Embryonic facial prominence (tissue), 1 donor: ENCODE measurements at regions not wholly inside any gene's neighbourhood (a gene's known extent, or its start where the extent isn't known, plus 50 kb on each side); places are given as distances from the start of the nearest gene placed in this dataset.

ENCODE experiments used
- DNase-seq: peaks from one replicate; pipeline ENCODE4 v3.0.0-alpha.2; 2016; ENCODE audit errors: extremely low spot score

DNA sequence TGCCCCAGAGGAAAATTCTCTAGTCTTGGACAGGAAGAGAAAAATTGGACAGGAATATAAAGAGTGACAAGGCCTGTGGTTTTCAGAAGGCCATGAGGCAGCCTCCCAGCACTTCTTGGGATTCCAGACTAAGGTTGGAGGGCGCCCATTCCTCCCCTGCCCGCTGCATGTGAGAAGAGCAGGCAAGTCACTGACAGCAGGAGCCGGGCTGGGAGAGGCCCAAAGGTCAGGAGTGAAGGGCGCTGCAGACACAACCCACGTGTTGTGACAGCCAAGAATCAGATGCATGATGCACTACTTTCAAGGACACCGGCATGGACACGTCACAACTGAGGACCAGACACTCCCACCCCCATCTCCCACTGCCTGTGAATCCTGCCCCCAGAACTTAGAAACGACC is 256.7 kb downstream of the CBLN1 start:
- DNase-seq = no peak

- DNase-seq = no peak
Measured at GRCh38 chr16:49024016-49024415, 257.6 kb downstream of the CBLN1 start.

DNA sequence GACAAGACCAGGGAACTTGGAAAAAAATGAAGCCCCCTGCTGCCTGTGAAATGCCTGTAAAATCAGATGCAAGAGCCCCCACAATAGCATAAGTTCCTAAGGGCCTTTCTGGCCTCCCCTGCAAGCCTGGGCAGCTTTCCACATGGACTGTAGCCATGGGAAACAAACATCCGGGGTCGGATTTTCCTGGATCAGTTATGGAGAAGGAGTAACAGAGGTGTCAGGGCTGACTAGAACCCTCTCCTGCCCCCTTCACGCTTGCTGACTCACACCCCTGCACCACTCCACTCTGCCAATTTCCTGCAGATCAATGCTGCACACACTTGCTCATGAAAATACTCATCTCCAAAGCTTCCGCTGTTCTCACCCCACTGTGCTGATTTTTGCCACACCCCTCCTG is 258.6 kb downstream of the CBLN1 start:
- no peak for DNase-seq

DNA sequence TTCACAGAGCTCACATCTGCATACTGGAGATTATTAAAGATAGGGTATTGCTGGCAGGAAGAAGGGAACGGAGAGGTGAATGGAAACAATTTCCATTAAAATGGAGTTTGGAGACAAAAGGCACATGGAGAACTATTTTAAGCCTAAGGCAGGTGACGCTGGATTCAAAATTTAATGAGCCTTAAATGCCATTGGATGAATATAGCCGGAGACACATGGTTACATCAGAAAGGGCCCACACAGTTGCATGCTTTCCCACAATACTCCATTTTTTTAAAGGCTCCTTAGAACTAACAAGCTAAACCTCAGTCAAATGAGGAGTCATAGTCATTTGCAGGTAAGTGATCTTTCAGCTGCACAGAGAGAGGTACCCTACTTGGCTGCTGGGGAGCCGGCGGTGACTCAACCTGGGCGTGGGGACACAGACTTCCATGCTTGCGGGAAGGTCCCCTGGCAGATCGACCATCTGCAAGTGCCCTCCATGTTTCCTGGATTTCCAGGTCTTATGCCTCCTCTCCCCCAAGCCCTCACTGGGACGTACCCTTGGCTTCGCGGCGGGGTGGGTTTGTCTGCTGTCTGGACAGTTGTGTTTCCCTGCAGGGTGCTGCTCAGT is 259.2 kb downstream of the CBLN1 start:
- DNase-seq = no peak

DNA sequence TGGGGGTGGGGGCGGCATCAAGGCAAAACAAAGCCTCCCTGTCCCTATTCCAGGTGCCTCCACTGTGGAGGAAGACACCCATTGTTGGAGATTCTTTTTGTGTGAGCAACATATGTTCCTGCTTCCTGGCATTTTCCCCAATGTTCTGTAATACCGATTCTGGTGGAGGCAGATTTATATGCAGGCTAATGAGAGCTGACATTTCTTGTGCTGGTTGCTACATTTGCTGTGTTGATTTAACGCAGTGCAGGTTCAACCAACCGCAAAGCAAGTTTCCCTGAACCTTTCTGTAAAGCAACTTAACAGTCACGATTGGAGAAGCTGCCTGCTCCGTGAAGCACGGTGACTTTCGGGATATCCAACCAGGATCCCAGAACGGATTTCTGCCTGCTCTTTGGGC is 260.5 kb downstream of the CBLN1 start:
- DNase-seq = peak; percentile 28

DNA sequence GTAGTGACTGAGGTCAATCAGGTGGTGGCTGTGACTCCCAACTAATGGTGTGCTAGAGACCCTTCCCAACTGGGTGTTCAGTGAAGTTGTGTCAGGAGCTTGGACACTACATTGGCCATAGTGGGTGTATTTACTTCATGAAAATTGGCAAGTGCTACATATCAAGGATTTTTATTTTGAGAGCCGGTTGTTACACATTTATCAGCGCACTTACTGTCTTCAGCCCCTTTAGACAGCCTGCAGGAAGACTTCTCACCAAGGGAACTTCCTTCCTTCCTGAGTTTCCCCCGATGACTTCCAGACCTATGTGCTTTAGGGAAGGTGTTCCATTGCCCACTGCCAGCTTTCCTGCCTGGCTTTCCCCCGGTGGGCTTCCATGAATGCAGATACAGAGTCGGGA is 261.2 kb downstream of the CBLN1 start:
- no peak for DNase-seq

DNA sequence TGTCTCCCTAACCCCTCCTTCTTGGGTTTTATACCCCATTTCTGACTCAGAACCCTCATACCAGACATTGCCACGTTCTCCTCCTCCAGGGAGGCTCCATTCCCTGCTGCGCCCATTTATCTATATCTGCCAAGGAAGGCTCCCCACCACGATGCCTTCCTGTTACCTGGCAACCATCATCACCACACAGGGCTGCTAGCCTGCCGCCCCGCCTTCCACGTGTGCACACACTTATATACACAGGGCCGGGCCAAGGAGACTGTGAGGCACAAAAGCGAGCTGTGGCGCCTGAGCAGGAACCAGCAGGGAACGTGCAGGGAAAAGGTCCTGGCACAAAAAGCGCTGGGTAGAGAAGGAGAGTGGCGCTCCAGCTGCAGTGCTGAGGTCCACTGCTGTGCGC is 261.8 kb downstream of the CBLN1 start:
- DNase-seq = no peak

- no peak for DNase-seq
Measured at GRCh38 chr16:49019081-49019633, 262.5 kb downstream of the CBLN1 start.

DNA sequence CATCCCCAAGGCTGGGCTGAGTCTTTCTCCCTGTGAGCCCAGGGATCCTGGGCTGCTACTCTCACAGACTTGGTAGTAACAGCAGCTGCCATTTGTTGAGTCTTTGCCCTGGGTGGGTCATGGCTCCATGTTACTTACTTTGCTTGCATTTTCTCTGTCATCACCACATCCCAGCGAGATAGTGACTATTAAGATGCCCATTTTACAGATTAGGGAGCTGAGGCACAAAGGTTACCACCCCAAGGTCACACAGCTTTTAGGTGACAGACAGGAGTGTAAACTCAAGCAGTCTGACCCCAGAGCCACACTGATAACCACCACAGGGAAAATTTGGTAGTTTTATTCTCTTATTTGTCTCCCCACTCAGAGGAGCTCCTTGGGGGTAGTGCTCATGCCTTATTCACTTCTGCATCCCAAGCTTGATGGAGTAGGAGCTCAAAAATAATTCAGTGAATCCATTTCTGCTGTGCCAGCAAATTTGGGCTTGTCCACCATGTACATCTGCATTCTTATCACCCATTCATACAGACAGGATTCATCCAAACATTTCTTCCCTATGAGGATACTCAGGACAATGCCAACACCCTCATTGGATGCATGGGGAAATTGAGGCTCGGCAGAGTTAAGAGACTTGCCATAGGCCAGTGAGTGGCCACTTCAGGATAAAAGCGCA is 263.2 kb downstream of the CBLN1 start:
- no peak for DNase-seq

- no peak for DNase-seq
Measured at GRCh38 chr16:49017501-49017900, 264.1 kb downstream of the CBLN1 start.

GRCh38 chr16:49016461-49016860 is 265.2 kb downstream of the CBLN1 start:
- no peak for DNase-seq

- DNase-seq = no peak
Measured at GRCh38 chr16:49015225-49015592, 266.4 kb downstream of the CBLN1 start.

GRCh38 chr16:49014277-49015224 is 267.1 kb downstream of the CBLN1 start:
- no peak for DNase-seq

- no peak for DNase-seq
Measured at GRCh38 chr16:49013727-49014080, 267.9 kb downstream of the CBLN1 start.

DNA sequence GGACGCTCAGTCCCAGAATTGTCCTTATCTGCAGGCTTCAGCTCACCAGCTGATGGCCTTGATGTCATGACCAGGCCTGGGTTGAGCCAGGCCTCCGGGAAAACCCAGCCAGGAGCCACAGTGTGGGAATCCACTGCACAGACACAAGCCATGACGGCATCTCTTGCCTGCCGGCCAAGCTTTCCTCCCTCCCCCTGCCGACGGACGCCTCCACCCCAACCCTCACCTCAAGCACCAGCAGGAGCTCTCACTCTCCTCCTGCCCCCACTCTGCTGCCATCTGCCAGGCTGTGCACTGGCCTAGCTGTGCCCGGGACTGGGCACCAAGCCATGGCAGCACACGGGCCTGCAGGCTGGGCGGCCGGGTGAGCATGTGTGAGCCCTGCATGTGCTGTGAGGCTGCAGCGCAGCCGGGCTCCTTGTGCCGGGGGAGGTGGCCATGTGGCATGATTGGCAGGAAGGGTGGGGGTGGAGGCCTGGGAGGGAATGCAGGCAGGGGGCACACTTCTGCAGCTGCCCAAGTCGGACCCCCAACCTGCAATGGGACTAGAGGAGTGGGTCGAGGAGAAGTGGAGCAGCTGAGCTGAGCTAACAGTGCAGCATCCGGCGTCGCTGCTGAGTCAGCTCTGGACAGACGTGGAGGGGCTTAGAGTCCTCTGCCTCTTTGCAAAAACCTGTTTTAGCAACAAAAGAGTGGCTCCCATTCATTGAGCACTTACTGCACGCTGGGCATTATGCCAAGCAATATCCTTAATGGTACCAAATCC is 268.5 kb downstream of the CBLN1 start:
- no peak for DNase-seq

DNA sequence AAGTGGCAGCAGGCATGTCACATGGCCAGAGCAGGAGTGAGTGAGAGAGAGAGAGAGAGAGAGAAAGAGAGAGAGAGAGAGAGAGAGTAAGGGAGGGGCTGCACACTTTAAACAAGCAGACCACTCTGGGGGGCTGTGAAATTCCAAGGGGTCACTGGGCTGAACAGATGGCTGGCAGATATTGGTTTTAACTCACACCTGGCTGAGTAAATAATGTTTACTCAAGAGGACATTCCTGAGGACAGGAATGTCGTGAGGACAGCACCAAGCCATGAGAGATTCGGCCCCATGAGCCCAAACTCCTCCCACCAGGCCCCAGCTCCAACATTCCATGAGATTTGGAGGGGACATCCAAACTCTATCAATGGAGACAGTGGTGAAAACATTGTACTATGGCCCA is 269.7 kb downstream of the CBLN1 start:
- DNase-seq = no peak

DNA sequence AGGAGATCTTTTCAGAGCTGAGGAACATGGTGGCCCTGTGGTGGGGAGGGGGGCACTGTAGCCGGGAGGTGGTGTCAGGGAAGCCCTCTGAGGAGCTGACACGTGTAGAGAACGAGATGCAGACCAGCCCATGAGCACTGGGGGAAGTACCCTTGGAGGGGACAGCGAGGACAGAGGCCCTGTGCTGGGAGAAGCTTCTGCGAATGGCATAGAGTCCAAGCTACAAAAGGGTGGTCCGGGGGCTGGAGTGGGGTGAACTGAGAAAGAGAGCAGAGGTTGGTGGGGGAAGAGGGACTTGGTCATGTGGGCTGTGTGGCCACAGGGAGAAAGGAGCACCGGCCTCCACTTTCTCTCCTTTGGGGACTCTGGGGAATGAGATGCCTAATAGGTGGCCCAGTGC is 270.8 kb downstream of the CBLN1 start:
- DNase-seq = no peak

DNA sequence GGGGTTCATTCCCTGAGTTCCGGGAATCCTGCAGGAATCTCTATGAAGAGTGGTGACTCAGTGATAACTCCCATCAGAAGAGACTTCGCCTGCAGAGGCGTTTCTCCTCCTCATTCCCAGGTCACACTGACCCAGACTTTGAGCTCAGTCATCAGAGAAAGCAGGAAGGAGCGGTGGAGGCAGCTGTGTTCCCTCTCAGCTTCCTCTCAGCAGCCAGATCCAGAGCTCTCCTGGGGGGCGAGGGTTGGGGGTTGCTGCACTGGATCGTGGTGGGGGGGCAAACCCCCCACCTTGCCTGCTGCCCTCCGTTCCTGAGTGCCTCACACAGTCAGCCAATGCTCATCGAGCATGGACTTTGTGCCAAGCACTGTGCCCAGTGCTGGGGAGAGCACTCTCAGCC is 271.2 kb downstream of the CBLN1 start:
- no peak for DNase-seq

DNA sequence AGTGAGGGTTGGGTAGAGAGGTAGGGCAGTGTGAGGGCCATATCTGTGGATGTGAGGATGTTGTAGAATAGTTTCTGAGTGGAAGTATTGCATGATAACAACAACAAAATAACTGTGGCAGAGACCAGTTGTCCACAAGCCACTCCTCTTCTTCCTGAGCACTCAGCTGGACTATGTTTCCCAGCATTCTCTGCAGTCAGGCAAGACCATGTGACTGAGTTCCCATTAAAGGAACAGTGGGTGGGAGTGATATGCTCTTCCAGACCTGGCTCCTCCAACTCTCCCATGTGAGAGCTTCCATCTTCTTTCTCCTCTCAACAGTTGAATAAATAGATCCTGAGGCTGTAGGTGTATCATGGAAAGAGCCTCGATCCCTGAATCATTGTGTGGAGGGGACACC is 272.4 kb downstream of the CBLN1 start:
- DNase-seq = no peak

DNA sequence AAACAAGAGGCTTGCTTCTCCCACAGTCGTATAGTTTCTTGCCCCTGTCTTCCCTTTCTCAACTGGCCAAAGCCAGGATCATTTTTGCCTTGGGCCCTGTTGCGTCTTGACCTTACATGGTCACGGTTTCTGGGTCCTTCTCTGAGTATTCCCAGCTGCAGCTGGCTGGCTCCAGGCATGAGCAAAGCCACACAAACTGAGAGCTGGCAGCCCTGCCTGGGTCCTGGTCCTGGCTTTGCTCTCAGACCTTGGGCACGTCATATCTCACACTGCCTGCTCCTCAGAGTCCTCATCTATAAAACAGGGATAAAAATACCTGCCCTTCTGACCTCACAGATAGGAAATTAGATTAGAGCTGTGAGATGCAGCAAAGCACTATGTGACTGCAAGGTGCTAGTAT is 277.6 kb downstream of the CBLN1 start:
- no peak for DNase-seq

- no peak for DNase-seq
Measured at GRCh38 chr16:49003022-49003421, 278.6 kb downstream of the CBLN1 start.

DNA sequence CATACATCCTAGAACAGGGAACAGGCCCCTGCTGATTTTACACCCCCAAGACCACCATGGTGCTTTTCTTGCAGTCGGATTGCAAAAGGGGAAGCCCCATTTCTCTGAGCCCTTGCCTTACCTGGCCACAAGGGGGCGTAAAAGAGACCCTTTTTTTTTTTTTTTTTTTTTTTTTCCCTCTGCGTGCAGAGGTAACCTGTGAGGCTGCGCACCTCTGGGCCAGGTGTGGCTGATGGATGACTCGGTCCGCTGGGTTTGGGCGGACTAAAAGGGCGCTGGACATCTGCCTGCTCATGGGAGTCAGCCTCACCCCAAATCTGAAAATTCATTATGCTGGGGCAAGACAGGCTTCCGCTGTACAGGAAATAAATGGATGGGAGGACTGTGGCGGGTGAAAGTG is 281.0 kb downstream of the CBLN1 start:
- DNase-seq = no peak
